Activated B cell treated with CpG ODN at 0.5 μM for 24 hours (primary cell): ENCODE measurements at regions not wholly inside any gene's neighbourhood (a gene's known extent, or its start where the extent isn't known, plus 50 kb on each side); places are given as distances from the start of the nearest gene placed in this dataset.

ENCODE experiments used
- ATAC-seq: fragments of 200-7000 bp; cut with Tn5 transposase; one replicate; pipeline ENCODE4 v1.10.0; 2021; ENCODE audit warnings: low read depth, mild to moderate bottlenecking, moderate library complexity
- CTCF ChIA-PET: fragments of 350-600 bp; sonication (Branson Sonifier 250); formaldehyde crosslinking; loops from one replicate; lab custom pipeline; 2021; ENCODE audit warnings: antibody characterized with exemption; lab: Charles Lee
- POLR2A ChIA-PET: fragments of 350-600 bp; sonication (Branson Sonifier 250); formaldehyde crosslinking; loops from one replicate; lab custom pipeline; 2021; ENCODE audit warnings: antibody characterized with exemption; lab: Charles Lee
- DNase-seq: peaks from one replicate; pipeline ENCODE4 v3.0.0; 2022
- H3K27ac Mint-ChIP-seq: one replicate; pipeline ENCODE4 v1.8.0; 2020; ENCODE audit warnings: mixed read lengths
- H3K27me3 Mint-ChIP-seq: one replicate; pipeline ENCODE4 v1.8.0; 2021; ENCODE audit warnings: mixed read lengths
- H3K36me3 Mint-ChIP-seq: one replicate; pipeline ENCODE4 v1.8.0; 2021; ENCODE audit warnings: low read depth, mixed read lengths
- H3K4me1 Mint-ChIP-seq: one replicate; pipeline ENCODE4 v1.8.0; 2021; ENCODE audit warnings: mixed read lengths
- H3K4me3 Mint-ChIP-seq: one replicate; pipeline ENCODE4 v1.8.0; 2020; ENCODE audit warnings: mild to moderate bottlenecking, mixed read lengths
- H3K9me3 Mint-ChIP-seq: one replicate; pipeline ENCODE4 v1.8.0; 2020; ENCODE audit warnings: mixed read lengths
- CTCF ChIP-seq: fragments of 200-600 bp; IDR thresholded peaks from one replicate; pipeline ENCODE4 v1.8.0; 2022; ENCODE audit warnings: antibody characterized with exemption, mild to moderate bottlenecking
- intact Hi-C: fragments of 100-400 bp; cut with micrococcal nuclease; formaldehyde crosslinking; loops from one replicate; pipeline ENCODE4 v1.15.1; 2024

- POLR2A ChIA-PET, result no interaction called here
- ATAC-seq, result no peak
These were observed 257.0 kb upstream of the GYPC start for GRCh38 chr2:126399001-126399400.

GRCh38 chr2:126403039-126403628, 252.8 kb upstream of the GYPC start:
- DNase-seq, result no peak
- no peak for TF ChIP-seq CTCF
- POLR2A ChIA-PET, result no interaction called here
- no peak overlapping the region for H3K4me3 Mint-ChIP-seq
- peaks cover 2% of the 10 kb centered on the region for H3K27me3 Mint-ChIP-seq
- H3K9me3 Mint-ChIP-seq, result no peaks in the 10 kb centered on the region
- no peaks in the 10 kb centered on the region for H3K4me1 Mint-ChIP-seq
- no peak for ATAC-seq
- no peaks in the 10 kb centered on the region for H3K36me3 Mint-ChIP-seq
- CTCF ChIA-PET, result no interaction called here
- H3K27ac Mint-ChIP-seq, result no peak overlapping the region
- intact Hi-C loops, result no loop called here

More at GRCh38 chr2:126399001-126399400, 257.0 kb upstream of the GYPC start:
- H3K27me3 Mint-ChIP-seq, result peaks cover 2% of the 10 kb centered on the region
- intact Hi-C loops, result no loop called here
- H3K4me3 Mint-ChIP-seq, result no peak overlapping the region
- H3K36me3 Mint-ChIP-seq, result no peaks in the 10 kb centered on the region
- TF ChIP-seq CTCF, result no peak
- no peak for DNase-seq
- H3K4me1 Mint-ChIP-seq, result no peaks in the 10 kb centered on the region
- no peak overlapping the region for H3K27ac Mint-ChIP-seq
- H3K9me3 Mint-ChIP-seq, result no peaks in the 10 kb centered on the region
- CTCF ChIA-PET, result interaction anchor here (0.7 to 2.2 kb wide), 3 partner anchors 129 to 573 kb away, joined by 3 to 5 read pairs (median 5); no protein-coding TSS in a partner anchor

GRCh38 chr2:126406267-126406666, 249.7 kb upstream of the GYPC start:
- POLR2A ChIA-PET, result no interaction called here
- CTCF ChIA-PET, result no interaction called here
- no peak for TF ChIP-seq CTCF
- Mint-ChIP-seq H3K4me3 (no peak overlapping the region), H3K27ac (no peak overlapping the region), H3K27me3 (peaks cover 2% of the 10 kb centered on the region), H3K36me3 (no peaks in the 10 kb centered on the region), H3K4me1 (no peaks in the 10 kb centered on the region), H3K9me3 (no peaks in the 10 kb centered on the region)
- intact Hi-C loops, result no loop called here
- ATAC-seq (no peak), DNase-seq (no peak)

- ChIA-PET POLR2A (no interaction called here), CTCF (no interaction called here)
- Mint-ChIP-seq H3K4me1 (no peaks in the 10 kb centered on the region), H3K27me3 (no peaks in the 10 kb centered on the region), H3K27ac (no peak overlapping the region), H3K4me3 (no peak overlapping the region), H3K36me3 (no peaks in the 10 kb centered on the region), H3K9me3 (no peaks in the 10 kb centered on the region)
- intact Hi-C loops, result no loop called here
- TF ChIP-seq CTCF, result no peak
- ATAC-seq (no peak), DNase-seq (no peak)
These were observed 247.3 kb upstream of the GYPC start for GRCh38 chr2:126408671-126409070.

- H3K4me1 Mint-ChIP-seq, result no peaks in the 10 kb centered on the region
- H3K27me3 Mint-ChIP-seq, result no peaks in the 10 kb centered on the region
- no peak for ATAC-seq
- H3K9me3 Mint-ChIP-seq, result no peaks in the 10 kb centered on the region
- no peak for TF ChIP-seq CTCF
- no peaks in the 10 kb centered on the region for H3K36me3 Mint-ChIP-seq
- intact Hi-C loops, result no loop called here
- H3K4me3 Mint-ChIP-seq, result no peak overlapping the region
- no peak overlapping the region for H3K27ac Mint-ChIP-seq
- ChIA-PET POLR2A (no interaction called here), CTCF (no interaction called here)
- no peak for DNase-seq
These were observed 246.1 kb upstream of the GYPC start for GRCh38 chr2:126409850-126410249.
